Mesothelial cell of epicardium (in vitro differentiated cells): ENCODE measurements at regions not wholly inside any gene's neighbourhood (a gene's known extent, or its start where the extent isn't known, plus 50 kb on each side); places are given as distances from the start of the nearest gene placed in this dataset.

ENCODE experiments used
- DNase-seq, 2 experiments: peaks; one replicate each; pipeline ENCODE4 v3.0.0; 2021; ENCODE audit warnings: low spot score in 2 of 2; ENCODE audit not compliant: unreplicated experiment in 2 of 2
- H3K27ac Mint-ChIP-seq: 2 replicates; pipeline ENCODE4 v1.8.0; 2021; ENCODE audit warnings: mixed read lengths
- H3K27me3 Mint-ChIP-seq: 2 replicates; pipeline ENCODE4 v1.8.0; 2021; ENCODE audit warnings: low read depth, mixed read lengths
- H3K36me3 Mint-ChIP-seq: 2 replicates; pipeline ENCODE4 v1.8.0; 2021; ENCODE audit warnings: mixed read lengths
- H3K4me1 Mint-ChIP-seq: 2 replicates; pipeline ENCODE4 v1.8.0; 2021; ENCODE audit warnings: mixed read lengths
- H3K4me3 Mint-ChIP-seq: 2 replicates; pipeline ENCODE4 v1.8.0; 2021; ENCODE audit warnings: mild to moderate bottlenecking, moderate library complexity, mixed read lengths
- H3K9me3 Mint-ChIP-seq: 2 replicates; pipeline ENCODE4 v1.8.0; 2021; ENCODE audit warnings: mixed read lengths
- CTCF ChIP-seq: fragments of 200-600 bp; sonication (generic); IDR thresholded peaks from one replicate; pipeline ENCODE4 v1.5.0; 2021; ENCODE audit warnings: antibody characterized with exemption; ENCODE audit not compliant: unreplicated experiment

GRCh38 chr3:54036543-54036942, 85.8 kb upstream of the CACNA2D3 start:
- Mint-ChIP-seq H3K27ac (no peak overlapping the region), H3K36me3 (no peaks in the 10 kb centered on the region), H3K27me3 (no peaks in the 10 kb centered on the region), H3K4me3 (no peak overlapping the region), H3K9me3 (no peaks in the 10 kb centered on the region), H3K4me1 (peaks cover 13% of the 10 kb centered on the region)
- no peak for TF ChIP-seq CTCF
- no peak for DNase-seq

- Mint-ChIP-seq H3K36me3 (no peaks in the 10 kb centered on the region), H3K27me3 (no peaks in the 10 kb centered on the region), H3K27ac (no peak overlapping the region), H3K4me3 (no peak overlapping the region), H3K9me3 (no peaks in the 10 kb centered on the region), H3K4me1 (peaks cover 13% of the 10 kb centered on the region)
- no peak for DNase-seq
- no peak for TF ChIP-seq CTCF
Observed at GRCh38 chr3:54034971-54035370, 87.4 kb upstream of the CACNA2D3 start.

- Mint-ChIP-seq H3K4me1 (peaks cover 13% of the 10 kb centered on the region), H3K36me3 (no peaks in the 10 kb centered on the region), H3K27ac (no peak overlapping the region), H3K4me3 (no peak overlapping the region), H3K9me3 (no peaks in the 10 kb centered on the region), H3K27me3 (no peaks in the 10 kb centered on the region)
- no peak for TF ChIP-seq CTCF
- DNase-seq, result no peak
Observed at GRCh38 chr3:54033761-54034160, 88.6 kb upstream of the CACNA2D3 start.

- TF ChIP-seq CTCF, result no peak
- H3K4me1 Mint-ChIP-seq, result peaks cover 13% of the 10 kb centered on the region
- H3K27me3 Mint-ChIP-seq, result no peaks in the 10 kb centered on the region
- no peak for DNase-seq
- no peaks in the 10 kb centered on the region for H3K9me3 Mint-ChIP-seq
- no peaks in the 10 kb centered on the region for H3K36me3 Mint-ChIP-seq
- no peak overlapping the region for H3K27ac Mint-ChIP-seq
- peak overlapping the region; percentile 15 for H3K4me3 Mint-ChIP-seq
Observed at GRCh38 chr3:54032598-54032997, 89.8 kb upstream of the CACNA2D3 start.

GRCh38 chr3:54028372-54028771, 94.0 kb upstream of the CACNA2D3 start:
- Mint-ChIP-seq H3K4me1 (peaks cover 14% of the 10 kb centered on the region), H3K4me3 (no peak overlapping the region), H3K27me3 (no peaks in the 10 kb centered on the region), H3K27ac (no peak overlapping the region), H3K36me3 (no peaks in the 10 kb centered on the region), H3K9me3 (no peaks in the 10 kb centered on the region)
- TF ChIP-seq CTCF, result no peak
- no peak for DNase-seq

GRCh38 chr3:54026543-54026942, 95.8 kb upstream of the CACNA2D3 start:
- Mint-ChIP-seq H3K27ac (no peak overlapping the region), H3K9me3 (peaks cover 7% of the 10 kb centered on the region), H3K4me3 (no peak overlapping the region), H3K4me1 (peaks cover 9% of the 10 kb centered on the region), H3K27me3 (peaks cover 2% of the 10 kb centered on the region), H3K36me3 (no peaks in the 10 kb centered on the region)
- TF ChIP-seq CTCF, result no peak
- no peak for DNase-seq
